IPS-NIHi7 (cell line): ENCODE measurements at regions not wholly inside any gene's neighbourhood (a gene's known extent, or its start where the extent isn't known, plus 50 kb on each side); places are given as distances from the start of the nearest gene placed in this dataset.
A peak's percentile ranks its signal among the peaks of the same experiment; 100 is the strongest.
"Not testable (repeated sequence)": the region's sequence is repeated elsewhere in the genome, so short reads cannot be mapped to it uniquely, and the experiment has no call there.

Experiments used
- DNase-seq: peaks from one replicate; pipeline ENCODE4 v3.0.0; 2012; ENCODE audit warnings: mixed read lengths; ENCODE audit errors: extremely low spot score

GRCh38 chr6:77324866-77325265, 138.4 kb downstream of the HTR1B start:
- DNase-seq = no peak

- no peak for DNase-seq
These were observed 140.7 kb downstream of the HTR1B start for GRCh38 chr6:77322604-77323003.

DNA sequence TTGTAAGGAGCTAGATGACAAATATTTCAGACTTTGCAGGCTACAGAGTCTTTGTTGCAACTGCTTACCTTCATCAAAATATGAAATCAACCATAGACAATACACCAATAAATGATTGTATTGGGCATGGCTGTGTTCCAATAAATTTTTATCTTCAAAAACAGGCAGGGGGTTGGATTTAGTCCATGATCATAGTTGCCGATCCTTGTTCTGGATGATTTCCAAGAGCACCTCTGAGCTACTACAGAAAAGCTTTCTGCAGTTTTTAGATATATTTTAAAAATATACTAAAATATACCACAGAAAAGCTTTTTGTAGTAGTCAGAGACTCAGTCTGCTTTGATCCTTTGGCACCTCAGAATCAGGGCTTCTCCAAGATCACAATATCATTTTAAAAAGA, 145.0 kb downstream of the HTR1B start:
- no peak for DNase-seq

DNA sequence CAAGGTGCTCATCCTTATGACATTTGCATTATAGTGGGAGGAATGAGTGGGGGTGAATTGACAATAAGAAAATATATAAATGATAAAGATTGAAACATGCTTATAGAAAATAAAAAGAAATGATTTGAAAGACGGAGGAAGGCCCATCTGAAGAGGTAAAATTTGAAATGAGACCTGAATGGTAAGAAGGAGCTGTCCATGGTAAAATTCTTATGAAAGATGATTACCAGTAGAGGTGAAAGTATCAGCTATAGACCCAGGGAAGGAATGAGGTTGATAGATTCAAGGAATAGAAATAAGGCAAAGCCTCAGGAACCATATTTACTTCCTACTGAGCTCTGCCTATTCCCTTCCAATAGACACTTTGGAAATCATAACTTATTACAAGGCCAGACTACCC, 149.7 kb downstream of the HTR1B start:
- no peak for DNase-seq

- DNase-seq = no peak
These were observed 163.4 kb downstream of the HTR1B start for GRCh38 chr6:77299931-77300330.

GRCh38 chr6:77298283-77298682, 165.0 kb downstream of the HTR1B start:
- no peak for DNase-seq

DNA sequence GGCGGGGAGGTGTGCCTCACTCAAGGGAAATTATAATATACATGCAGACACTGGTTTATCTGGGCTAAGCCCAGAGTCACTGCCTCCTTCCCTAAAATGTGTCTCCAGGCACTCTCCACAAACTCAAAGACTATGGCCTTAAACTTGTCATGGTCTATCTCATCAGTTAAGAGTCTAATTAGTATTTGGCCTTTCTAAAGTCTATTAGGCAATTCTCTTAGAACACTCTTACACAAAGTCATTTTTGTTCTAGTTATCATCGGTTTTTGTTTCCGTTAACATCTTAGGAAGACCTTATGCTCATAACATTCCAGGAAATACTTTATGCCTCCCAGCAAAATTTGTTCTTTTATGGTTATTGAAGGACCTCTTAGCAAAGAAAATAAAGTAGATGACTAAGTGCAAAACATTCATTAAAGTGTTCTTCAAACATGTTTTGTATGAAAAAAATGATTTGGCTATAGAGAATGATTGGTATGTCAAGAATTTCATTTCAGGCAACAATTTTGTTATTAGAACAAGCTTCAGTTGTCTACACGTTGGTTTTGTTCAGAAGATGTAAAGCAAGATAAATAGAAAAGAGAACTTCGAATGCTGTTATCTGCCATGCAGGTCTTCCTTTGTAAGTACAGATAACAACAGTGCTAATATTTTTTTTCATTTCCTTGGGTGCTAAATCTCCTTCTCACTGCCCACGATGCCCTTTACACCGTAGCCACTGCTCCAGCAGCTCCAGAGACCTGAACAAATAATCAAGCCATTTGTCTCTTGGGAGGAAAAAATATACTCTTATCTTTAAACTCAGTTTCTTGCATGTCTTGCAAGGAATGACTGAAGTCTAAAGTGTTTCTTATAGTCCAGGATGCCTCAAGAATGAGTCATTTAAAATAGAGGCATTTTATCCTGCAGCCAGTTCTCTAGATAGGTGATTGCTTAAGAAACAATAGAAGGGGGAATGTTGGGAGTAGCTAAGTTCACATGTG, 170.4 kb downstream of the HTR1B start:
- no peak for DNase-seq

GRCh38 chr6:77290798-77291197, 172.5 kb downstream of the HTR1B start:
- no peak for DNase-seq

DNA sequence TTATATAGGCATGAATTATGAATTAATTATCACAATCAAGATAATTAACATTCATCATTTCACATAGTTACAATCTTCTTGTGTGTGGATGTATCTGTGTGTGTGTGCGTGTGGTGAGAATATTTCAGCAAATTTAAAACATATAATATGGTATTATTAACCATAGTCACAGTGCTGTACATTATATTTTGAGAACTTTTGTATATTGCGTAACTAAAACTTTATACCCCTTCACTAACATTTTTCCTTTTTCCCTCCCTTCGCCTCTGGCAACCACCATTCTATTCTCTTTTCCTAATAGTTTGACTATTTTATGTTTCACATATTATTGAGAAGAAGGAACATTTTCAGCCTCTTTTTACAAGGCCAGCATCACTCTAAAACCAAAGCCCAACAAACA, 176.8 kb downstream of the HTR1B start:
- DNase-seq = no peak

DNA sequence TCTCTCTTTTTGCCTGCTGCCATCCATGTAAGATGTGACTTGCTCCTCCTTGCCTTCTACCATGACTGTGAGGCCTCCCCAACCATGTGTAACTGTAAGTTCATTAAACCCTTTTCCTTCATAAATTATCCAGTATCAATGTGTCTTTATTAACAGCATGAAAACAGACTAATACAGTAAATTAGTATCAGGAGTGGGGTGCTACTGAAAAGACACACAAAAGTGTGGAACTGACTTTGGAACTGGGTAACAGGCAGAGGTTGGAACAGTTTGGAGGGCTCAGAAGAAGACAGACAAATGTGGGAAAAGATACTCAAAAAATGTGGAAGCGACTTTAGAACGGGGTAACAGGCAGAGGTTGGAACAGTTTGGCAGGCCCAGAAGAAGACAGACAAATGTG, 189.4 kb downstream of the HTR1B start:
- DNase-seq = no peak

GRCh38 chr6:77264970-77265369, 198.3 kb downstream of the HTR1B start:
- DNase-seq = peak; percentile 59

DNA sequence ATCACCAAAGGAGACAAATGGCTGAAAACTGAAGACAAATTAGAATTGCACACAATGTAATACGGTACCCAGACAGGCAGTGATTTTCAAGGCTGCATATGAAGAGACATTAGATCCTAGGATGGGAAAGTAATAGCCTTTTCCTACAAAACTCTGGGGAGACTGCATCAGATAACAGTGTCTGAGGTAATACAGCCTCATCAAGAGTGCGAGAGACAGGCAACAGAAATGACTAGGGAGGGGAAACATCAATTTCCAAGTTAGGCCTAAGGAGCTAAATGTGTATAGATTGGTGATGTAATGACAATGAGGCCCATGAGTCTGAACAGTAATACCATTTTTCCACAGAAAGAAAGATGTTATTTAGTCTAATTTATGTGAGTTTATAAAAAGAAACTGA, 200.3 kb downstream of the HTR1B start:
- no peak for DNase-seq

DNA sequence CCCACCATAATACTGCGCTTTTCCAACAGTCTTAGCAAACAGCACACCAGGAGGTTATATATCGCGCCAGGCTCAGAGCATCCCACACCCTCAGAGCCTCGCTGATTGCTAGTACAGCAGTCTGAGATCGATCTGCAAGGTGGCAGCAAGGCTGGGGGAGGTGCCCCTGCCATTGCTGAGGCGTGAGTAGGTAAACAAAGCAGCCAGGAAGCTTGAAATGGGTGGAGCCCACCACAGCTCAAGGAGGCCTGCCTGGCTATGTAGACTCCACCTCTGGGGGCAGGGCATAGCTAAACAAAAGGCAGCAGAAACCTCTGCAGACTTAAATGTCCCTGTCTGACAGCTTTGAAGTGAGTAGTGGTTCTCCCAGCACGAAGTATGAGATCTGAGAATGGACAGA, 211.5 kb downstream of the HTR1B start:
- not testable (repeated sequence) for DNase-seq

DNA sequence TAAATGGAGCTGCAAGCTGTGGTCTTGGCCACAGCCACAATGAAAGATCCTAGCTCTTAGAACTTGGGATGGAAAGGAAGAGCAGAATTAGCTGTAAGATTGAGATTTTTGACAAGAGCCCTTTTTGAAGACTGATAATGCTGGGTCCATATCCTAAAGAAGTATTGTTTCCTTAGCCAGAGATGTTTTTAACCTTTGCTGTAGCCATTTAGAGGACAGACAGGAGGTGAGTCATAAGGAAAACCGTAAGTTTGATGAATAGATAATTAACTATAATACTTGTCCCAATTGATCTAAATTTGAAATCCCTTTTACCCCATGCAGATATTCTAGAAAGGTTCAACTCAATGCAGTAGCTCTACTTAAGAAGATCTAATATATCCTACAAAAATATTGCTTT, 213.7 kb downstream of the HTR1B start:
- DNase-seq = no peak

DNA sequence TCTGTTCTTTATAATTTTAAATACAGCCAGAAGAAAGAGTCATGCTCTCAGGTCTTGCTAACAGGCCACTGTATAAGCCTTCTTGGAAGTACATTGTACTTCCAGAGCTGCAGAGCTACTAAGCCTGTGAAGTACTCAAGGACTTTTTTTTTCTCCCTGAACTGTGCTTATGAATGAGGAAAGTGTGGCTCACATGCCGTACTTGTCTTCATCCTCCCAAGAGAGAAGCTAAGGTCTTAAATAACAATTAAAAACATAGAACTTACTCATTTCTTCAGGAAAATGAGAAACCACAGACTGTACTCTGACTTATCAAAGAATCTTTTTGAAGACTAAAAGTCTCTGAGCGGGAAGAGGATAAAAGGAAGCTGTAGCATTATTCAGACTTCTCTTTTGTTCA, 218.3 kb downstream of the HTR1B start:
- no peak for DNase-seq

DNA sequence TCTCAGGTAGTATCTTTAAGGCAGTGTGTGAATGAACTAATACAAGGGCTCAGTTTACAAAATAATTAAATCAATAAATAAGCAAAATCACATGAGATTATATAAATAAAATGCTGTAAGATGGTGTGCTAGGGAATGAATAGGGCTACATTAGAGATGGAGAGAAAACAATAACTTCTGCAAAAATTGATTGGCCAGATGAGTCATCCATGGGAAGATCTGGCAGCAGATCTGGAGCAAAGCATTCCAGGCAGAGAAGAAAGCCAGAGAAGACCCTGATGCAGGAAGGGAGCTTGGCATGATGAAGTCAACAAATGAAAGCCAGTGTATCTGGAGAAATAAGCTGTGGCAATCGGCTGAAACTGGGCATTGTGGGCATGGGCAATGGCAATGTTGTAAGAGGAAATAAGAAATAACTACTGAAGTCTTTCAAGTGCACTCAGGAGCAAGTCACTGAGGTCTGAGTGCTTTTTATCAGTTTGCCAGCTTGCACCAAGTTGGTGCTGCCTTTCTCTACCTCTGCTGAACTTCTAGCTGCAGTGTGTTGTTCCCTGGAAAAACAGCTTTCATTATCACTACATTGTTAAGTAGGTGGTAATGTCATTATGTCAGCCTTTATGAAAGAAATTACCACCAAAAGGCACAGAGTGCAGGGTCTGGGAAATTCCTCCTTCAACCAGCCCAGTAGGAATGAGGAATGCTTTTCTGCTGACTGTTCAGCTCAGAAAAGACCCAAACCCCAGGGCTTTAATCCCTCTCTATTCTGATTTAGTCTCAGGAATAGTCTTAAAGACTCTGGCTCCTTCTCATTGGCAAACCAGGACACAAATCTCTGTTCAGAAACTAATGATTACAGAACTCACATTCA, 231.6 kb downstream of the HTR1B start:
- DNase-seq = peak; percentile 10

DNA sequence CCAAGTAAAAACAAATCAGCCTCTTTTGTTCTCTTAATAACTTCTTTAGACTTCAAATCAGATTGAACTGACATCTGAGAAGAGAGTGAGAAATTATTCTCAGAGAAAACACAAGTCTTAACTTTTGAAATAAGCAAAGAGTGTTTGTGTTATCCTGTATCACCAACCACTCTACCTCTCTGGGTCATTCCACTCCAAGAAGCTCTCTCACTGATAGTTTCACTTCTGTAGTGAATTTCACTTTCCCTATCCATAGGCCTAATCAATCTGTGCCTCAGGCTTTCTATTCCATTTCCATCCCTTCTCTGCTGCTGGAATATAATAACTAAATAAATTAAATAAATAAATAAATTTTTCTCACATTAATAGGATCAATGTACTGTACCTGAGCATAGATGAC, 235.0 kb downstream of the HTR1B start:
- no peak for DNase-seq

DNA sequence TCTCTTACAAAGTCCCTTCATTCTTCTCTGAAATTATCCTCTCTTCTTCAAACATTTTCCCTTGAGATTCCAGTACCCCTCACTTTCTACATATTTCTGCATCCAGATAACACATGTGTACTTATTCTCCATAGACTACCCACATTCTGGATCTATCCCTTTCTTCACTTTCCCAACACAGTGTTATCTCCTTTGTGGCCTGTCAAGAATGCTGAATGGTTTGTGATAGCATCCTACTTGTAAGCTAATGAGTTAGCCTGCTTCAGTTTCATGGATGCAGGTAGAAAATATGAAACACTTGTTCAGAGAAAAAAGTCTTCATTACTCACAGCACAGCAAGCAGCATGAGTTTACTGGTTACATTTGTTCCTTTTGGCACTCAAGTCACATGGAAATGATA, 245.4 kb downstream of the HTR1B start:
- DNase-seq = no peak

- no peak for DNase-seq
These were observed 257.4 kb downstream of the HTR1B start for GRCh38 chr6:77205936-77206335.

- DNase-seq = no peak
These were observed 258.7 kb downstream of the HTR1B start for GRCh38 chr6:77204555-77204954.

- no peak for DNase-seq
These were observed 279.8 kb downstream of the HTR1B start for GRCh38 chr6:77183447-77183846.

- no peak for DNase-seq
These were observed 281.5 kb downstream of the HTR1B start for GRCh38 chr6:77181749-77182148.

DNA sequence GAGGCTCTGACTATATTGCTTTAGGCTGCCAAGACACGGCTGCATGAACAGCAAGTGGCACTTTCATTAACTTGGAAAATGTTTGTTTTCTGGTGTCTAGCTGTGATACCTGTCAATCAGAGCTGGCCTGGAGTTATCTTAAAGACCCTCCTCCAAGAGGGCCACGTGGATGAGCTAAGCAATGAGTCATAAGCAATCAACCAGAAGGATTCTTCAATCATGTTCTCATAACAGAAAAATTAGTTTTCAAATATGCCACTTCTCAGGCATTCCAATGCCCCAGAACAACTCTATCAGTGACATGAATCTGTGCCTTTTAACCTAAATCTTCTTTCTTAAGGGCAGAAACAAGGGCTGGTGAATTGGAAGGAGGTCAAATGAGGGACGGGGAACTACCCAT, 283.0 kb downstream of the HTR1B start:
- DNase-seq = no peak
